ENCODE measurements at regions not wholly inside any gene's neighbourhood (a gene's known extent, or its start where the extent isn't known, plus 50 kb on each side); places are given as distances from the start of the nearest gene placed in this dataset.
"Not testable (repeated sequence)": the region's sequence is repeated elsewhere in the genome, so short reads cannot be mapped to it uniquely, and the experiment has no call there.

DNA sequence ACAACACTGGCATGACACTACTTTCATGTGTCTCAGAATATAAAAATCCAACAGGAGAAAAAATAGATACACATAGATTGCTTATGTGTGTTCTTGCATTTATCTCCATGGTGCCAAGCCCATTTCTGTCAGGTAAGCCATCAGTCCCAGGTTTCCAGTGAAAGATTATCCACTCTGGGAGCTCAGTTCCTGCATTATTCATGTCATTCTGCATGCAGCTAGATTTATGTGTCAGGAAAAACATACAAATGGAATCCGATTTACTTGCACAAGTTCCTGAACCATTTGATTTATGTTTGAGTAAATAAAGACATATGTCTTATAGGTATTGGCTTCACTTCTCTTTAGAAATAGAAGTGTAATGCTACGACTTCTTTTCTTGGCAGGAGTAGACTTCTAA lies 569.7 kb downstream of the KCNJ2 start:
- no peak for DNase-seq (ENCODE audit: low spot score)

DNA sequence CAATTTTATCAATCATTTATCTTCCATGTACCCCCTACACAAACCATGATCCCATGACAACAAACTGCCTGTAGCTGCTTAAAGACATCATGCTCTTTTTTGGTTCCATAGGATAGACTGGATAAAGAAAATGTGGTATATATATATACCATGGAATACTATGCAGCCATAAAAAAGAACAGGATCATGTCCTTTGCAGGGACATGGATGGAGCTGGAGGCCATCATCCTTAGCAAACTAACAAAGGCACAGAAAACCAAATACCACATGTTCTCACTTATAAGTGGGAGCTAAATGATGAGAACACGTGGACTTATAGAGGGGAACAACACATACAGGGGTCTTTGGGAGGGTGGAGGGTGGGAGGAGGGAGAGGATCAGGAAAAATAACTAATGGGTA lies 577.2 kb downstream of the KCNJ2 start:
- DNase-seq (ENCODE audit: low spot score) = not testable (repeated sequence)

DNA sequence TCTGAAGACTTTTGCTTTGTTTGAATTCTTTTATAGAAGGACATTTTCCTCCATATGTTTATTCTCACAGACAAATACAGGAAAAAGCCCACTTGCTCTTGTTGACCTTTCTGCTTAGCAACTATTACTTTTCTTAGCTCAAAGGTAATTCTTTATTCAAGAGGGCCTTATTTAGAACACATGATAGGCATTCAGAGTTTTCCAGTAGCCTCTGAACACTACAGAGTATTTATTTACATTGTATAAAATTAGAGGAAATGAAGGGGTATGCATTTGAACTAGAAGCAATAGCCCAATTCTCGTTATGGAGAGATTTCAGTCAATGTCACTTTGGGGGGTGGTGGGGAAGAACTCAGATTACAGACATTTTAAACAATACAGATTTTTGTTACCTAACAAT lies 581.7 kb downstream of the KCNJ2 start:
- no peak for DNase-seq (ENCODE audit: low spot score)

DNA sequence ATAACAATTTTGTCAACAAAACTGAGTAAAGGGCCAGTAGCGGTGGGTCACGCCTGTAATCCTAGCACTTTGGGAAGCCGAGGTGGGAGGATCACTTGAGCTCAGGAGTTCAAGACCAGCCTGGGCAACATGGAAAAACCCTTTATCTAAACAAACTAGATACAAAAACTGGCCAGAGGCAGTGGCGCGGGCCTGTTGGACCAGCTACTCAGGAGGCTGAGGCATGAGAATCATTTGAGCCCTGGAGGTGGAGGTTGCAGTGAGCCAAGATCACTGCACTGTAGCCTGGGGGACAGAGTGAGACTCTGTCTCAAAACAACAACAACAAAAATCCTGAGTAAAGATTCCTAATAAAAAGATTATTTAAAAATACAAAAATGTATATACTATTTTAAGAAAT lies 583.1 kb downstream of the KCNJ2 start:
- DNase-seq (ENCODE audit: low spot score) = not testable (repeated sequence)

DNA sequence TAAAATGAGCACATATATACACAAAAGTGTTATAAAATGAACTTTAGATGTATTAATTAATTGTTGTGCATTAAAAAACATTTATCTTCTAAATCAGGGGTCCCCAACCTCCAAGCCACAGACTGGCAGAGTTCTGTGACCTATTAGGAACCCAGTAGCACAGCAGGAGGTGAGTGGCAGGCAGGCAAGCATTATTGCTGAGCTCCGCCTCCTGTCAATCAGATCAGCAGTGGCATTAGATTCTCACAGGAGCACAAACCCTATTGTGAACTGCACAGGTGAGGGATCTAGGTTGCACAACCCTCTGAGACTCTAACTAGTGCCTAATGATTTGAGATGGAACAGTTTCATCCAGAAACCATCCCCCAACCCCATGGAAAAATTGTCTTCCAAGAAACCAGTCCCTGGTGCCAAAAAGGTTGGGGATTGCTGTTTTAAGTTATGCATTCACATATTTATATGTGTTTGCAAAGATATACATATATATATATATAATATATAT lies 583.7 kb downstream of the KCNJ2 start:
- DNase-seq (ENCODE audit: low spot score) = no peak

DNA sequence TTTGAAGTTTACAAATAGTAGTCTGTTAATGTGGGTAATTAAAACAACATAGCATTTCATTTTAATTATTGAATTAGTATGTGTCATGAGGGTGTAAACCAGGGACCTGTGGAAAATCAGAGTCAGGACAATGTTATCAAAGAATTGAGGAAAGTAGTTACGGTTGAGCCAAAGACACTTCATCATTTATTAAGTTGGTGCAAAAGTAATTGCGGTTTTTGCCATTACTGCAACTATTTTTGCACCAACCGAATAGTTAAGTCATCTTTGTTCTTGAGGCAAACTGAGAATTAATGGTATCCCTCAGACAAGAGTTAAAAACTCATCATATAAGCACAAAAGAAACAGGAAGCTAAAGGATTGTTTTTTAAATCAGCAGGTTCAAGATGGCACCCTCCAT lies 593.7 kb downstream of the KCNJ2 start:
- no peak for DNase-seq (ENCODE audit: low spot score)

DNA sequence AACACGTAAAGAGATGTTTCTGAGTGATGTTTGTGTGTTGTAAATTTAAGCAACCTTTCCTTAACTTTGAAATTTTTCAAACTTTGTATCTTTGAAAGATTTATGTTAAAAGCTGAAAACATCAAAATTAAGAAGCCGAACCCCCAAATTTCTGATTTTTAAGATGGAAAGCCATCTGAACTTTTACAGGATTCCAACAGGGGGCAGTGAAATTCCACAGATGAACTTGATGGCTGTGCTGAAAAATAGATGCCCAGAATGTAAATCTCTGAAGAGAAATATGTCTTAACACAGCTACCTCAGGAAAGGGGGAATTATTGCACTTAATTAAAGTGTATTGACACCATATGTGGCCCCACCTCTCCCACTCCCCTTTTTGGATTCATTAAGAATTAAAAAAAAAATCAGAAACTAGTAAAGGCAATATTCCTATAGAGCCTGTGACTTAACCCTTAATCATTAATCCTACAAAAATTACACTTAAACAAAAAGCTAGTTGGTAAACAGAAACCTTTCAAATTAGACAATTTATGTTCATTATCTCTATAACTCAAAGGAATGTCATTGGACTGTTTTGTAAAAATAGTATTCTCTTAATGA lies 597.9 kb downstream of the KCNJ2 start:
- DNase-seq (ENCODE audit: low spot score) = no peak

DNA sequence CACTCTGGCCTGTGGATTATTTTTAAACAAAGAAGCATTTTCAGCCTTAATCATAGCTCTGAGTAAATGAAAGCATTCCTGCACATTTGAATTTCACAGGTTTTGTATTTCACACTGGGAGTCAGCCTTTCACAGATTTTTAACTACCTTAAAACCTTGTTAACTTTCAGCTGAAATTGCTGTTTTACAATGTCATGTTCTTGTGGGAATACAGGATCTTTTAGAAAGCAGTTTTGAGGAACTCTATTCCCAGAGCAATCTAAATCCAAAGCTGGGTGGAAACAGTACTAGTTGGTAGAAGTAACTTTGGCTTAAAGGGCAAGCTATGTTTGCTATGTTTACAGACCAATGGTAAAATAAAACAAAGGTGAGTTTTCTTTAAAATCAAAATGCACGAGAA lies 600.6 kb downstream of the KCNJ2 start:
- DNase-seq (ENCODE audit: low spot score) = no peak

DNA sequence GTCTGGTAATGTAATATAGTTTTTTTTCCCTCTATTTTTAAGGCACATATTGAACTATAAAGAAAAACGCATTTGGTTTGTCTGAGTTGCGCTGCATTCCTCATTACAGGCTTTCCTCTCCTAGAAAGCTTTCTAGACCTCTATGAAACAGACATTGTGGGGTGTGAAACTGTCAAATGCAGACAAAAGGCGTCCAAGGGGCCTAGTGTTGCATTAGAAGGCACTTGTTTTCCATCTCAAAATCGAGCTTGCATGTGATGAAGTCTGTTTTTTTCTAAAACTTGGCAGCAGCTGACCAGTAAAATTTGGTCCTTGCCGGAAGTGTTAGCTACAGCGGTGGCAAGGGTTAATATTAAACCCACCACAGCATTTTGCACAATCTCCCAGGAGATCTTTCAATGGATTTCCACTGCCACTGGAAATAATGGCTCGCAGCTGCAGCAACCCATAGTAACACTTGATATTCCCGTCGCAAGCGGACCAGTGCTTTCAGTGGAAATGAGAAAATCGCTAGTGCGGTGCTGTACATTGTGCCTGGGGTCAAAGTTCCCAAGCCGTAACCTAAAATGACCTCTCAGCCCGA lies 602.6 kb downstream of the KCNJ2 start:
- DNase-seq (ENCODE audit: low spot score) = no peak

DNA sequence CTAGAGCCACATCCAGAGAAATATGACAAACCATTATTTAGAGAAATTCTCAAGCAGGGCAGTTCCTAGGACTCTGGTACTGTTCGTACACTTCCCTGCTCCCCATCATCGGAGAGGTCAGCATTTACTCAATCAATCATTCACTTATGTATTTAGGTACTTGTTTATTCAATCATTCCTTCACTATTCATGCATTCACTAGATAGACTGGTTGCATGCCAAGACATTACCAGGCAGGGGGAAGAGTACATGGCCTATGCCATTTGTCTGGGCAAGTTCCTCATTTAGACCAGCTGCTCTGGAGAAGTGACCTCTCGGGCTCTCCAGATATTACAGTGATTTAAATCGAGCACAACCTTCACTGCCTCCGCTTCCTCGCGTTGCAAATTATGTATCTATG lies 603.4 kb downstream of the KCNJ2 start:
- DNase-seq (ENCODE audit: low spot score) = no peak

DNA sequence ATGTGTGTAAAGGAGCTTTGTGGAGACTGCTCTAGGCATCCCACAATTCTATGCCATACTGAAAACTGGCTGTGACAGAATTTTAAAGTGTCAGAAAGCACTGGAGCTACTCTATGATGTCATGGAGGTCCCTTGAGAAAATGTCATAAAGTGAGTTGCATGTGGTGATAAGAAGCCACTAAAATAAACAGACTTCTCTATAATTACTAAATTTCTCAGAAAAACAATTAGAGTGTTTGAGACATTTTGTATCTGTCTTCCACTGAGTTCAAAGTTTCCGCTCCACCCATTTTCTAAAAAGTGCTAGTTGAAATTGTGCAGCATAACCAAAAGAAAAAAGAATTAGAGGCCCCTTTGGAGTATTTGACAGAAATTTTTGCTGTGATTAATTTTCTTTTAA lies 603.9 kb downstream of the KCNJ2 start:
- DNase-seq (ENCODE audit: low spot score) = no peak

DNA sequence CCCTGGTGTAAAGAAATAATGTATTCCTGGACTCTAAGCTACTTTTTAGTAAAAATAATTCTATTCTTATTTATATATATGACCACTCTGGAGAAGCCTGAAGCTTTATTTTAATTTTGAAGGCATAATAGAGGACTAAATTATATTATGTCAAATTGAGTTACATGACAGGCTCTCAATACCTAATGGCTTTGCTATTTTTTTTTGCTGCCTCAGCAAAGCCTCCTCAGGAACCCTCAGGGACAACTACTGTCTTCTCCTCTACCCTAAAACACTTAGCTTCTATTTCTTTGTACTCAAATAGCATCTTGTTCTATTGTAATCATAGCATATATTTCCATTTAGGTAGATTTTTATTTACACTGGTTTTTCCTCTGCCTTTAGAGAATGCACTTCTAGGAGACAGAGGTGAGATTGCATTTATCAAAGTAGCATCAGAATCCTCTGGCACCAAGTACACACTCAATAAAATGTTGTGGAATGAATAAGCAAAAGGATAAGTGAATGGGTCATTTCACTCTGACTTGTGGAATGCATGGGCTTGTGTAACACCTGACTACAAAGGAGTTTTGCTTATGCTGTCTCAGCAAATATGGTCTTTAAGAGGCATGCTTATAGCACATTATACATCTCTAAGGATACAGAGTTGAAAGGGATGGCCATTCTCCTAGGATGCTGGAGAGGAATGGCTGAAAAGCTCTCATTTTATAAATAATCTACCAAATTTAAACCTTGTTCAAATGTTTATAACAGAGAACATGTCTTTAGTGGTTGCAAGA lies 605.2 kb downstream of the KCNJ2 start:
- no peak for DNase-seq (ENCODE audit: low spot score)

DNA sequence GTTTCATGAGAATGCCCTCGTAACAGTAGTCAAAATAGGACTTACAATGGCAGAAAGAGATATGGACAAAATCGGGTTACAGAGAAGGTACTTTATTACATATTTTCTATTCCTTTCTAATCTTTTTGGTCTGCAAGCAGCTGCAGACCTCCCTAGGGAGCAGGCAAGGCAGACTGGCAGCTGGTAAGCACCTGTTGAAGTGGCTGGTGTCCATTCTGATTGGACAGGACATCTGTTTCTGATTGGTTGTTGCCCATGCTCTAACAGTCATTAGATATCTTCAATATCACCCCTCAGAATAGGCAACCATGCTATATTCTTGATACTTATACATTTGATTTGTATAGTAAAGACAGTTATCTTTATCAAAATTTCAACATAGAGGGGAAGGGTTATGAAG lies 606.3 kb downstream of the KCNJ2 start:
- no peak for DNase-seq (ENCODE audit: low spot score)

DNA sequence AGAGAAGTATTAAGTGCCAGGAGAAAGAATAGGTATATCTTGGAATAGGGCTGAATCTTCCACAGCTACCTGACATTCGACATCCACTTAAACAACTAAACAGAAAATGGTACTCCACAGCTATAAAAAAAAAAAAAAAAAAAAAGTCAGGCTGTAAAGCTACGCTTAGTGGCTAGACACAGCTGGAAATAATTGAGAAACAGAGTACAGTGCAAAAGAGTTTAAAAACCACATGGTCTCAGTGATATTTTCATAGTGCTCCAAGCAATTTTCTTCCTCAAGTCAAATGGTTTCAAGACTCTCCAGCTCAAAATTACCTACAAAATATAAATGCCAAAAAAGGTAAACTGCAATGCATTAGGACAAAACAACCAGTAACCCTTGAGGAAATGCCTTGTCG lies 607.1 kb downstream of the KCNJ2 start:
- no peak for DNase-seq (ENCODE audit: low spot score)

DNA sequence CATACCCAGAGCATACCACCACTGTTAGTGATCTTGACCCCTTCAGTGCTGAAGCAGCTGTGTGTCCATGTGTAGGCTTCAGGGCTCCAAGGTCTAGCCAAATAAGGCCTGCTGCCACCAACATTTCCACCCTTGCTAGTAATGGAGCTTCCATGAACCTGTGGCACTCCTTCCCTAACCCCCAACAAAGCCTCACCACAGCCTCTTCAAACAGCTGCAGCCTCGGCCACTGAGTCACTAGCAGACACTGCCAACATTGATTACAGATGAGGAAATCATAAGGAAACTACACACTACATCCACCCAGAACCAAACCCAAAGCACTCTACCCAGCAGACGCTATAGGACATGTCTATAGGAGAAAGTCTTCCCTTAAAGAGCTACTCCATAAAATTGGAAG lies 610.7 kb downstream of the KCNJ2 start:
- no peak for DNase-seq (ENCODE audit: low spot score)

DNA sequence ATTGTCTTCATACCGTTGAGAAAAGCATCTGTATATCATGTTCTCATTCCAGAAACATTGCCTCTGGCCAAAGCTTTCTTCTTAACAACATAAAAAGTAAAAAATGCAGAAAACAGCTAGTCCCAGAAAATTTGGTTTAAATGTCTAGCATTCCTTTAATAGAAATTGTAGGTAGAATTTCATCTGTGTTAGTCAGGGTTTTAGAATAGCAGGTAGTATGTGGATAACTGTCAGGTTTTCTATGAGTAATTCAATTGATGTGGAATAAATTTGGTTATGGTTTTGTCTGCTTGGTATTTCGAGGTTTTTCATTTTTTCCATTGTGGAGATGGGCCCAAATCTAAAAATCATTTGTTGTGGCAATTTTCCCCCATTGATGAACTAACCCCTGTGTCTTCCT lies 616.7 kb downstream of the KCNJ2 start:
- DNase-seq (ENCODE audit: low spot score) = no peak

DNA sequence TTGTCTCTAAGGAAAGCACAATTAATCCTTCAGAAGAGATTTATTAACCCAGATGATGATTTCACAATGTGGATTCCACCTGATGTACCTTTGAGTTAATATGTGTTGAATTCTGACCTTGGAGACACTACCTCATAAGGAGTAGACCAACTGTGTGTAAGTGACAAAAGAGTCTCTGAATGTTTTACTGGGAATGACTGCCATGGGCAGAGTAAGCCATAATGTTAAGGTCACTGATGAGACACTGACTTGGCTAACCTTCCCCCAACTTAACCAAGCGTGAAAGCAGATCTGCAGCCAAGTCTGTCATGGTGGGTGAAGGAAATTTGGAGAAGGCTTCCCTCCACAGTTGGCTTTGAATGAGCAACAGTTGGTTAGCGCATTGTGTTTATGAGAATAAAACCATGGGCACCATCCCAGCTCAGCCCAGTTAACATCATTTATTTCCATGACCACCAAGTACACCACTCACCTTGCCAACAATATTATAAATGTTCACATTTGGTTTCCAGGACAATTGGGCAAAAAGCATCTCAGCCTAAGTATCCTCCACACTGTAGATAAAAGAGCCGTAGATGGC lies 618.5 kb downstream of the KCNJ2 start:
- no peak for DNase-seq (ENCODE audit: low spot score)

DNA sequence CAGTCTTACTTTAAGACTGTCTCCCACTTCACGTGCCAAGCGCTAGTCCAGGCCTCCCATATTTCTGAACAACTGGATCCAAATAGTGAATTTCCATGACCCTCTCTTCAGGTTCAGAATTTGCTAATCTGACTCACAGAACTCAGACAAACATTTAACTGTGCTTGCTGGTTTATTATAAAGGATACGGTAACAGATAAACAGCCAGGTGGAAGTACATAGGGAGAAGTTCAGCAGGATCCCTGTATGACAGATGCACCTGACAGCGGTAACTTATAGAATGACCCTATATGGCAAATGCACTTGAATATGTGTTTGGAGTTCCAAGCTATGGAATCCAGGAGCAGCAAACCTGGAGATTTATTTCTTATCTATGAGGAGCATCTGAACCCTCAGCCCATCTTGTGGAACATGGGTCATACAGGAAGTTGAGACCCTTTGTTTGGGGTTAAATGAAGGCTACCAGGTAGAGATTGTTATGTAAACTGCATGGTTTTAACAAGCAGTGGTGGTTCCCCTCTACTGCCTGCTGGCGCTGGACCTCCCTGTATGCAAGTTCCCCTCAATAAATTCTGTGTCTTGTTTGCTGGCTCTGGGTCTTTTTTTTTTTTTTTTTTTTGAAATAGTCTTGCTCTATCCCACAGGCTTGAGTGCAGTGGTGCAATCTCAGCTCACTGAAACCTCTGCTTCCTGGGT lies 622.6 kb downstream of the KCNJ2 start:
- no peak for DNase-seq (ENCODE audit: low spot score)

DNA sequence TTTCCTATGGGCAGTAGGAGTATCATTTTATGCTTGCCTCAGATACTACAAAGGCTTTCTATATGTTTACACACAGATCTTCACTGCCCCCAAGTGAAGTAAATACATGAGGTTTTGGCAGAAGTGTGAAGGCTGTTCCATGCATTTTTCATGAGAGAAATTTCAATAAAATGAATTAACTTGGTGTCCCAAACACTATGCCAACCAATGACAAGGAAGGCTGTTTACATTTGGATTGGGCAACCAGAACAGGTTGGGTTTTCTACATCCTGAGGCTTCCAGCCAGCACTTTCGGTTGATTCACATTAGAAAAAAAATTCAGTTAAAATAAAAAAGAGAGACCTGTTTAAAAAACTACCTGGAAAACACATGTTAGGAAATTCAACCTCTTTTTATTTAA lies 625.4 kb downstream of the KCNJ2 start:
- DNase-seq (ENCODE audit: low spot score) = no peak

DNA sequence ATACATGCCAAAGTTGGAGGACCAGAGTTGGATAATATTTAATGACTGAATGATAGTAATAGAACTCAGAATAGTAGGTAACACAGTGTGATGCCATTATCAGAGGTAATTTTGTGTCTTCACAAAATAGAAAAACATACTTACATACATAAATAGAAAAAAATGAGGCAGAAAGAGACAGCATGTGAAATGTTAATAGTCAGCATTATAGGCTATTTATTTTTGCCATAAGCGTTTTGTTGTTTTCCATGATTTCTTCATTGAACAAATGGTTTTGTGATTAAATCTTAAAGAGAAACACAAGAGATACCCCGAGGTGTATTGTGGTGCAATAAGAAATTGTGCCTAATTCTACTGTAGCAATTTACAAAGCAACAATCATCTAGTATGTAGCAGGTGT lies 626.3 kb downstream of the KCNJ2 start:
- no peak for DNase-seq (ENCODE audit: low spot score)

DNA sequence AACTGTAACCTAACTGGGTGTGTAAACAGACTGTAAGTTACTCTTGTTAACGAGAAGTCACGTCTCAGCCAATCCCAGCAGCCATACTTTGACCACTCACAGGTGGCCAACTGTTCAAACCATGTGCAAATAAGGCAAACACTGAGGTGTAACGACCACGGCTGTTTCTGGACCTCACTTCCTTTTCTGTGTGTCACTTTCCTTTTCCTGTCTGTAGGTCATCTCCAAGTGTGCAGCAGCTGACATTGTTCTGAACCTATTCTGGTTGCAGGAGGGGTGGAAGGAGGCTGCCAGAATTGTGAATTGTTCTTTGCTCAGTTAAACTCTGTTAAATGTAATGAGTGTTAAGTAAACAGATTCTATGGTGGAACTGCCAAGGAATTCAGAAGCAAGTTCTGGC lies 627.4 kb downstream of the KCNJ2 start:
- DNase-seq (ENCODE audit: low spot score) = no peak

DNA sequence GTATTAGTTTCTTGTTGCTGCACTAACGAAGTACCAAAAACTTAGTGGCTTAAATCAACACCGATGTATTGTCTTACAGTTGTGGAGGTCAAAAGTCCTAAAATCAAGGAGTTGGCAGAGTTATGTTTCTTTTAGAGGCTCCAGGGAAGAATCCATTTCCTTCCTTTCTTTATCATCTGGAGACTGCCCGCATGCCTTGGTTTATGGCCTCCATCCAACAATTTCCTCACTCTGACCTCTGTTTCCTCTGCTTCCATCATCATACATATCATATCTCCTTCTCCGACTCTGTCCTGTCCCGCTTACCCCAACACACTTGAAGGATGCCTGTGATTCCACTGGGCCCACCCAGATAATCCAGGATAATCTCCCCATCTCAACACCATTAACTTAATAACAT lies 627.8 kb downstream of the KCNJ2 start:
- DNase-seq (ENCODE audit: low spot score) = no peak

DNA sequence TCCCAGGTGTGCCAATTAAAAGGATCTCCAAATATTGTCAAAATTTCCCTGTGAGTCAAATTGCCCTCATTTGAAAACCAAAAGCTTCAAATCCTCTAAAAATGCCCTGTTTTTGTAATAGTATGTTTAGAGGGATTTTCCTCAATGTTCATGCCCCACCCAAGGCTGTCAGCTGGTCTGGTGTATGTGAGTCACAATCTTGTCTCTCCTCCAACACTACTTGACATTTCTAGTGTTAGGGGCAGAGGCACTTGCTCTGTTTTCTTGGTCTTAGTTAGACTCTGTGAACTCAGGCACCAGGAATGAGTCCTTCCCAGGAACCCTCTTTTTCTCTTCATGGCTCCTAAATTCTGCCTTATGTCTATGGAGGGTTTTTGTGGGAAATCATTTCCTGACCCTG lies 634.8 kb downstream of the KCNJ2 start:
- no peak for DNase-seq (ENCODE audit: low spot score)
